ENCODE measurements at regions not wholly inside any gene's neighbourhood (a gene's known extent, or its start where the extent isn't known, plus 50 kb on each side); places are given as distances from the start of the nearest gene placed in this dataset.

GRCh38 chr1:95948023-95948422 is 714.0 kb downstream of the RWDD3 start:
- TF ChIP-seq, protein P1, sequence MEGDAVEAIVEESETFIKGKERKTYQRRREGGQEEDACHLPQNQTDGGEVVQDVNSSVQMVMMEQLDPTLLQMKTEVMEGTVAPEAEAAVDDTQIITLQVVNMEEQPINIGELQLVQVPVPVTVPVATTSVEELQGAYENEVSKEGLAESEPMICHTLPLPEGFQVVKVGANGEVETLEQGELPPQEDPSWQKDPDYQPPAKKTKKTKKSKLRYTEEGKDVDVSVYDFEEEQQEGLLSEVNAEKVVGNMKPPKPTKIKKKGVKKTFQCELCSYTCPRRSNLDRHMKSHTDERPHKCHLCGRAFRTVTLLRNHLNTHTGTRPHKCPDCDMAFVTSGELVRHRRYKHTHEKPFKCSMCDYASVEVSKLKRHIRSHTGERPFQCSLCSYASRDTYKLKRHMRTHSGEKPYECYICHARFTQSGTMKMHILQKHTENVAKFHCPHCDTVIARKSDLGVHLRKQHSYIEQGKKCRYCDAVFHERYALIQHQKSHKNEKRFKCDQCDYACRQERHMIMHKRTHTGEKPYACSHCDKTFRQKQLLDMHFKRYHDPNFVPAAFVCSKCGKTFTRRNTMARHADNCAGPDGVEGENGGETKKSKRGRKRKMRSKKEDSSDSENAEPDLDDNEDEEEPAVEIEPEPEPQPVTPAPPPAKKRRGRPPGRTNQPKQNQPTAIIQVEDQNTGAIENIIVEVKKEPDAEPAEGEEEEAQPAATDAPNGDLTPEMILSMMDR (IDR thresholded peaks at IDR 0.05; ENCODE audit: control extremely low read depth in 1 of 3, insufficient read depth in 1 of 3, low read depth in 1 of 3, low read length in 3 of 3): no peak
- TF ChIP-seq ASH2L (IDR thresholded peaks at IDR 0.05; ENCODE audit: low read length): no peak
- no peak for TF ChIP-seq MAX (IDR thresholded peaks at IDR 0.05)
- no peak for TF ChIP-seq POLR2A (IDR thresholded peaks at IDR 0.05; ENCODE audit: control extremely low read depth in 1 of 2, low read depth in 2 of 2, low read length in 2 of 2)
- TF ChIP-seq, protein P2, sequence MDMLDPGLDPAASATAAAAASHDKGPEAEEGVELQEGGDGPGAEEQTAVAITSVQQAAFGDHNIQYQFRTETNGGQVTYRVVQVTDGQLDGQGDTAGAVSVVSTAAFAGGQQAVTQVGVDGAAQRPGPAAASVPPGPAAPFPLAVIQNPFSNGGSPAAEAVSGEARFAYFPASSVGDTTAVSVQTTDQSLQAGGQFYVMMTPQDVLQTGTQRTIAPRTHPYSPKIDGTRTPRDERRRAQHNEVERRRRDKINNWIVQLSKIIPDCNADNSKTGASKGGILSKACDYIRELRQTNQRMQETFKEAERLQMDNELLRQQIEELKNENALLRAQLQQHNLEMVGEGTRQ (IDR thresholded peaks at IDR 0.05; ENCODE audit: low read length): no peak
- TF ChIP-seq HDAC2 (IDR thresholded peaks at IDR 0.05; ENCODE audit: borderline replicate concordance in 1 of 2, low read depth in 2 of 2, low read length in 2 of 2): no peak
- no peak for TF ChIP-seq GTF2F1 (IDR thresholded peaks at IDR 0.05; ENCODE audit: borderline replicate concordance, low read depth, low read length)
- TF ChIP-seq GABPA (IDR thresholded peaks at IDR 0.05; ENCODE audit: borderline replicate concordance, insufficient read depth, low read length): no peak
- TF ChIP-seq CBX8 (IDR thresholded peaks at IDR 0.05; ENCODE audit: borderline replicate concordance, low read depth, low read length): no peak
- TF ChIP-seq YY1 (IDR thresholded peaks at IDR 0.05; ENCODE audit: low read depth, low read length): no peak
- no peak for TF ChIP-seq SAP30 (IDR thresholded peaks at IDR 0.05; ENCODE audit: insufficient read depth, insufficient replicate concordance, low read length)

All from H1 (cell line).